MM.1S (cell line): ENCODE measurements at regions not wholly inside any gene's neighbourhood (a gene's known extent, or its start where the extent isn't known, plus 50 kb on each side); places are given as distances from the start of the nearest gene placed in this dataset.
"Not testable (repeated sequence)": the region's sequence is repeated elsewhere in the genome, so short reads cannot be mapped to it uniquely, and the experiment has no call there.

Experiments used
- DNase-seq: peaks from one replicate; pipeline ENCODE4 v3.0.0-alpha.2; 2015
- H2AFZ ChIP-seq: fragments of 300-600 bp; sonication (generic); 2 replicates; pipeline ENCODE4 v1.6.0; 2016; ENCODE audit warnings: antibody characterized with exemption, low read length
- H3F3A ChIP-seq: fragments of 300-600 bp; sonication (generic); 2 replicates; pipeline ENCODE4 v1.6.1; 2016; ENCODE audit warnings: mild to moderate bottlenecking, antibody characterized with exemption, low read length, moderate library complexity, mixed read lengths; ENCODE audit not compliant: insufficient read depth
- H3K27ac ChIP-seq: fragments of 300-600 bp; sonication (generic); 2 replicates; pipeline ENCODE4 v1.5.1; 2016; ENCODE audit warnings: mild to moderate bottlenecking, low read length
- H3K27me3 ChIP-seq: fragments of 300-600 bp; sonication (generic); replicated peaks from 2 replicates; pipeline ENCODE4 v1.6.0; 2016; ENCODE audit warnings: low read length; ENCODE audit not compliant: insufficient read depth
- H3K36me3 ChIP-seq: fragments of 300-600 bp; sonication (generic); replicated peaks from 2 replicates; pipeline ENCODE4 v1.6.1; 2016; ENCODE audit warnings: mild to moderate bottlenecking, low read length, mixed read lengths; ENCODE audit not compliant: insufficient read depth
- H3K4me1 ChIP-seq: fragments of 300-600 bp; sonication (generic); 2 replicates; pipeline ENCODE4 v1.6.1; 2016; ENCODE audit warnings: low read length, mixed read lengths
- H3K4me2 ChIP-seq: fragments of 300-600 bp; sonication (generic); 2 replicates; pipeline ENCODE4 v1.6.0; 2016; ENCODE audit warnings: low read depth, low read length
- H3K4me3 ChIP-seq: fragments of 300-600 bp; sonication (generic); 2 replicates; pipeline ENCODE4 v1.5.1; 2016; ENCODE audit warnings: low read length, mixed read lengths
- H3K79me2 ChIP-seq: fragments of 300-600 bp; sonication (generic); 2 replicates; pipeline ENCODE4 v1.6.1; 2016; ENCODE audit warnings: mixed run types, low read length, mixed read lengths
- H3K9ac ChIP-seq: fragments of 300-600 bp; sonication (generic); 2 replicates; pipeline ENCODE4 v1.6.1; 2016; ENCODE audit warnings: low read length, mixed read lengths
- H3K9me2 ChIP-seq: fragments of 300-600 bp; sonication (generic); replicated peaks from 2 replicates; pipeline ENCODE4 v1.6.1; 2016; ENCODE audit warnings: mild to moderate bottlenecking, low read length, mixed read lengths; ENCODE audit not compliant: insufficient read depth
- H3K9me3 ChIP-seq: fragments of 300-600 bp; sonication (generic); replicated peaks from 2 replicates; pipeline ENCODE4 v1.6.1; 2016; ENCODE audit warnings: mild to moderate bottlenecking, low read length, mixed read lengths; ENCODE audit not compliant: insufficient read depth
- H4K20me1 ChIP-seq: fragments of 300-600 bp; sonication (generic); 2 replicates; pipeline ENCODE4 v1.6.1; 2016; ENCODE audit warnings: mild to moderate bottlenecking, low read length, moderate library complexity, mixed read lengths; ENCODE audit not compliant: insufficient read depth
- EZH2 ChIP-seq: fragments of 300-600 bp; sonication (generic); optimal IDR thresholded peaks from 2 replicates; pipeline ENCODE3; 2017; ENCODE audit warnings: low read depth, mild to moderate bottlenecking, antibody characterized with exemption, low read length, mixed read lengths
- EZH2phosphoT487 ChIP-seq: fragments of 300-600 bp; sonication (generic); IDR thresholded peaks from 2 replicates; pipeline ENCODE4 v1.6.1; 2018; ENCODE audit warnings: antibody characterized with exemption, low read length
- TF ChIP-seq, protein P1 (sequence below): fragments of 300-600 bp; sonication (generic); IDR thresholded peaks from 2 replicates; pipeline ENCODE4 v1.5.1; 2016; ENCODE audit warnings: antibody characterized with exemption, low read length, mixed read lengths

DNA sequence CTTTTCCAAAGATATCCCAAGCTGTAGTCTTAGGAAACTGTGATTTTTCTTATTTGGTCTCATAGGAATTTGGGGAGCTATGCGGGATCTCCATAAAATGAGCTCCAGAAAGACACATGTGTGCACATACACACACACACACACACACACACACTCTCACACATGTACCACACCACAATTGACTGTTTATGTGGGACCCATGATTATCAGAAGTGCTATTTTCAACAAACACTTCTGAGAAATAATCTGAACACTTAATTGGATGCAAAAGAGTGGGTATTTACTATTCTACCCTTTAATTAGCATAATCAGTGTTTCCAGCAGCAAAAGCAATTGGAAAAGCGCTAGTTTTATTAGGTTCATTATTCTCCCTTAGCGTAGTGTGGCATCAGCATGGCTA, 150.4 kb upstream of the ALDH3B2 start:
- H3K9ac ChIP-seq, H3K36me3 ChIP-seq, H3K9me3 ChIP-seq, H3K27ac ChIP-seq, H4K20me1 ChIP-seq, H3K4me3 ChIP-seq, H3K4me1 ChIP-seq, H3F3A ChIP-seq, DNase-seq, H2AFZ ChIP-seq, H3K27me3 ChIP-seq, H3K9me2 ChIP-seq, H3K4me2 ChIP-seq, H3K79me2 ChIP-seq: not testable (repeated sequence)

- no peak overlapping the region for H3K4me3 ChIP-seq
- H3F3A ChIP-seq: no peaks in the 10 kb centered on the region
- no peaks in the 10 kb centered on the region for H4K20me1 ChIP-seq
- no peaks in the 10 kb centered on the region for H3K27me3 ChIP-seq
- no peak overlapping the region for H3K9ac ChIP-seq
- no peak overlapping the region for H3K4me2 ChIP-seq
- no peaks in the 10 kb centered on the region for H3K4me1 ChIP-seq
- H2AFZ ChIP-seq: no peak overlapping the region
- H3K9me3 ChIP-seq: no peaks in the 10 kb centered on the region
- H3K79me2 ChIP-seq: no peaks in the 10 kb centered on the region
- DNase-seq: no peak
- H3K9me2 ChIP-seq: no peaks in the 10 kb centered on the region
- TF ChIP-seq, protein P1, sequence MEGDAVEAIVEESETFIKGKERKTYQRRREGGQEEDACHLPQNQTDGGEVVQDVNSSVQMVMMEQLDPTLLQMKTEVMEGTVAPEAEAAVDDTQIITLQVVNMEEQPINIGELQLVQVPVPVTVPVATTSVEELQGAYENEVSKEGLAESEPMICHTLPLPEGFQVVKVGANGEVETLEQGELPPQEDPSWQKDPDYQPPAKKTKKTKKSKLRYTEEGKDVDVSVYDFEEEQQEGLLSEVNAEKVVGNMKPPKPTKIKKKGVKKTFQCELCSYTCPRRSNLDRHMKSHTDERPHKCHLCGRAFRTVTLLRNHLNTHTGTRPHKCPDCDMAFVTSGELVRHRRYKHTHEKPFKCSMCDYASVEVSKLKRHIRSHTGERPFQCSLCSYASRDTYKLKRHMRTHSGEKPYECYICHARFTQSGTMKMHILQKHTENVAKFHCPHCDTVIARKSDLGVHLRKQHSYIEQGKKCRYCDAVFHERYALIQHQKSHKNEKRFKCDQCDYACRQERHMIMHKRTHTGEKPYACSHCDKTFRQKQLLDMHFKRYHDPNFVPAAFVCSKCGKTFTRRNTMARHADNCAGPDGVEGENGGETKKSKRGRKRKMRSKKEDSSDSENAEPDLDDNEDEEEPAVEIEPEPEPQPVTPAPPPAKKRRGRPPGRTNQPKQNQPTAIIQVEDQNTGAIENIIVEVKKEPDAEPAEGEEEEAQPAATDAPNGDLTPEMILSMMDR: no peak
- no peak for TF ChIP-seq EZH2
- TF ChIP-seq EZH2phosphoT487: no peak
- H3K36me3 ChIP-seq: no peaks in the 10 kb centered on the region
- no peak overlapping the region for H3K27ac ChIP-seq
Observed at GRCh38 chr11:67820081-67820480, 145.7 kb upstream of the ALDH3B2 start.

DNA sequence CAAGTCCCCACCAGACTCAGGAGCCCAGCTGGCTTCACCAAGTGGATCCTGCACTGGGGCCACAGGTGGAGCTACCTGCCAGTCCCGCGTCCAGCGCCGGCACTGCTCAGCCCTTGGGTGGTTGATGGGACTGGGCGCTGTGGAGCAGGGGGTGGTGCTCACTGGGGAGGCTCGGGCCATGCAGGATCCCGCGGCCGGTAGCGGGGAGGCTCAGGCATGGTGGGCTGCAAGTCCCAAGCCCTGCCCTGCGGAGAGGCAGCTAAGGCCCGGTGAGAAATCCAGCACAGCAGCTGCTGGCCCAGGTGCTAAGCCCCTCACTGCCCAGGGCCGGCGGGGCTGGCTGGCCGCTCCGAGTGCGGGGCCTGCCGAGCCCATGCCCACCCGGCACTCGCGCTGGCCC, 143.1 kb upstream of the ALDH3B2 start:
- not testable (repeated sequence) for H2AFZ ChIP-seq, H3K9me3 ChIP-seq, H3K4me1 ChIP-seq, H3K27me3 ChIP-seq, H4K20me1 ChIP-seq, H3K9me2 ChIP-seq, H3K4me3 ChIP-seq, H3K4me2 ChIP-seq, H3K9ac ChIP-seq, H3K27ac ChIP-seq, H3K36me3 ChIP-seq, H3F3A ChIP-seq, H3K79me2 ChIP-seq, DNase-seq

DNA sequence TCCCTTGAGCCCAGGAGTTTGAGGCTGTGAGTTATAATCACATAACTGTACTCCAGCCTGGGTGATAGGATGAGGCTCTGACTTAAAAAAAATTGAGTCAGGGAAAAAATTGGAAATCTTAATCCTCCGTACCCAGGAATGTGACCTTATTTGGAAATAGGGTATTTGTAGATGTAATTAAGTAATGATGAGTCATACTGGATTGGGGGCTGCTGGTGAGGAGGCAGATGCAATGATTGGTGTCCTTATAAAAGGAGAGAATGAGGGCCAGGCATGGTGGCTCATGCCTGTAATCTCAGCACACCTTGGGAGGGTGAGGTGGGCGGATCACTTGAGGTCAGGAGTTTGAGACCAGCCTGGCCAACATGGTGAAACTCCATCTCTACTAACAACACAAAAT, 134.9 kb upstream of the ALDH3B2 start:
- not testable (repeated sequence) for H3K9me3 ChIP-seq, H4K20me1 ChIP-seq, H3K4me1 ChIP-seq, H3K4me2 ChIP-seq, H3K27ac ChIP-seq, H3K9ac ChIP-seq, DNase-seq, H3K27me3 ChIP-seq, H3K9me2 ChIP-seq, H3F3A ChIP-seq, H2AFZ ChIP-seq, H3K79me2 ChIP-seq, H3K36me3 ChIP-seq, H3K4me3 ChIP-seq

- not testable (repeated sequence) for H3K9ac ChIP-seq, H3K36me3 ChIP-seq, H4K20me1 ChIP-seq, H3K9me2 ChIP-seq, H2AFZ ChIP-seq, H3K27ac ChIP-seq, H3K27me3 ChIP-seq, DNase-seq, H3K4me2 ChIP-seq, H3K4me3 ChIP-seq, H3K79me2 ChIP-seq, H3K9me3 ChIP-seq
- Histone ChIP-seq H3F3A (peaks cover 13% of the 10 kb centered on the region), H3K4me1 (peaks cover 14% of the 10 kb centered on the region)
Observed at GRCh38 chr11:67807896-67808295, 133.5 kb upstream of the ALDH3B2 start.

- not testable (repeated sequence) for H4K20me1 ChIP-seq, DNase-seq, H3K9me3 ChIP-seq, H2AFZ ChIP-seq, H3K36me3 ChIP-seq, H3K27ac ChIP-seq, H3K27me3 ChIP-seq, H3K9ac ChIP-seq, H3K9me2 ChIP-seq, H3K79me2 ChIP-seq
- Histone ChIP-seq H3K4me2 (peak overlapping the region; percentile 81; the same call in 1 of the 2 replicates), H3K4me3 (0 out of 2 replicates have a peak overlapping the region, but pooled peaks have one; percentile 64), H3F3A (peaks cover 21% of the 10 kb centered on the region), H3K4me1 (peaks cover 15% of the 10 kb centered on the region)
Observed at GRCh38 chr11:67806728-67807235, 132.4 kb upstream of the ALDH3B2 start.

DNA sequence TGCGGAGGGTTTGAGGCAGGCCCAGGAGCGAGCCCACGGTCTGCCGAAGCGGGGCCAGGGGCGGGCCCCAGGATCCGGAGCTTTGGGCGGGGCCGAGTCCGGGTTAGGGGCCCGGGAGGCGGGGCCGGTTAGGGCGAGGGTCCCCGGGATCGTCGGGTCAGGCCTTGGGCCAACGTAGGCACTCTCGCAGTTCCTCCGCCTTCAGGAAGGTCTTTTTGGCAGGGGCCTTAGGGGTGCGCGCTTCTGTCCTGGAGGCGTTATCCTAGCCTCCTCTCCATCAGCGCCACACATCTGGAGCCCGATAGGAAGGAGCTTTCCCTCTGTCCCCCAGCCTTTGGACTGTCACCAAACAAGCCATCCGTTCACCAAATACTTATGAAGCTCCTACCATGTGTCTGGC, 131.8 kb upstream of the ALDH3B2 start:
- H3K27me3 ChIP-seq, H3K9me3 ChIP-seq, DNase-seq, H4K20me1 ChIP-seq, H3K79me2 ChIP-seq, H3K9me2 ChIP-seq, H3K27ac ChIP-seq, H3K36me3 ChIP-seq: not testable (repeated sequence)
- H3K4me1 ChIP-seq: peaks cover 21% of the 10 kb centered on the region
- H2AFZ ChIP-seq: peak overlapping the region; percentile 77
- H3F3A ChIP-seq: peaks cover 21% of the 10 kb centered on the region
- H3K4me2 ChIP-seq: peak overlapping the region; percentile 81; the same call in 1 of the 2 replicates
- H3K4me3 ChIP-seq: peak overlapping the region; percentile 64
- peak overlapping the region; percentile 45; the same call in 1 of the 2 replicates for H3K9ac ChIP-seq
